ENCODE measurements at regions not wholly inside any gene's neighbourhood (a gene's known extent, or its start where the extent isn't known, plus 50 kb on each side); places are given as distances from the start of the nearest gene placed in this dataset.

DNA sequence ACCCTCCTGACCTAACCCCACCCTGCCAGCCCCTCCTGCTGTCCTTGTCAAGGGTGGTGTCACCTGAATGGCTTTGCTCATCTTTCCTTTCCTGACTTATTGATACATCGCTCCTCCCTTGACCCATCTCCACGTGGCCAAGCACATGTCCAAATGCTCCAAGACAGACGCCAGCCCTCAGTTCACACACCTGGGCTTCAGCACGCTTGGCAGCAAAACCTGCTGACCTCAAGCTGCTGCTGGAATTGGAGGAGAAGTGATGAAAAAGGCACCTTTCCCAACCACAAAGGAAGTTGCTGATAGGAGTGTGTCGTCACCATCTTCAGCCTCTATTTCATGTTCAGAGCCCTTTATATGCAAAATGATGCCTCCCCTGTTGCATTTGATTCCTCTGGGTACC lies 141.3 kb downstream of the TLE3 start:
- no peak for DNase-seq (ENCODE audit: low spot score)
- no peak overlapping the region for H3K4me3 ChIP-seq
- TF ChIP-seq CTCF (IDR thresholded peaks at IDR 0.05): no peak
- H3K27ac ChIP-seq: no peak overlapping the region

DNA sequence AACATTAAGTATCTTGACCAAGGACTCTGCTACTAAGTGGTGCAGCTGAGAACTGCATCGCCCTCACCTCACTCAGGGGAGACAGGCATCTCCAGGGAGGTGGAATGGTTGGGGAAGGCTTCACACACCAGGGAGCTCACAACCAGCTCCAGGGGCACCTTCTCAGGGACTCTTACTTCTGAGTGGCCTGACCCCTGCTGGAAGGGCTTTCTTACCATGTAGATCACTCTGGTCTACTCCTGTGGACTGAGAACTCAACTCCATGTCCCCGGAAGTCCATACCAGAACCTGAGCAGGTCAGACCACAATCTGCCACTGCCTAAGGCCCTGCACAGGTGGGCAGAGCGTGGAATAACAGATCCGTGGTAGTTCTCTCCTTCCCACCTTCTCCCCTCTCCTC lies 140.5 kb downstream of the TLE3 start:
- no peak overlapping the region for H3K4me3 ChIP-seq
- no peak for TF ChIP-seq CTCF (IDR thresholded peaks at IDR 0.05)
- no peak overlapping the region for H3K27ac ChIP-seq
- DNase-seq (ENCODE audit: low spot score): no peak

GRCh38 chr15:69958496-69959084 lies 139.1 kb downstream of the TLE3 start:
- no peak for TF ChIP-seq CTCF (IDR thresholded peaks at IDR 0.05)
- Histone ChIP-seq H3K4me3 (no peak overlapping the region), H3K27ac (no peak overlapping the region)
- DNase-seq (ENCODE audit: low spot score): no peak

DNA sequence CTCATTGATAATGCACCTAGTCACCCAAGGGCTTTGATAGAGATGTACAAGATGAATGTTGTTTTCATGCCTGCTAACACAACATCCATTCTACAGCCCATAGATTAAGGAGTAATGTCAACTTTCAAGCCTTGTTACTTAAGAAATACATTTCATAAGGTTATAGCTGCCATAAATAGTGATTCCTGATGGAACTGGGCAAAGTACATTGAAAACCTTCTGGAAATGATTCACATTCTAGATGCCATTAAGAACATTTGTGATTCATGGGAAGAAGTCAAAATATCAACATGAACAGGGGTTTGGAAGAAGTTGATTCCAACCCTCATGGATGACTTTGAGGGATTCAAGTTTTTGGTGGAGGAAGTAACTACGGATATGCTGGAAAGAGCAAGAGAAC lies 135.2 kb downstream of the TLE3 start:
- no peak for DNase-seq (ENCODE audit: low spot score)
- Histone ChIP-seq H3K27ac (no peak overlapping the region), H3K4me3 (no peak overlapping the region)
- no peak for TF ChIP-seq CTCF (IDR thresholded peaks at IDR 0.05)

DNA sequence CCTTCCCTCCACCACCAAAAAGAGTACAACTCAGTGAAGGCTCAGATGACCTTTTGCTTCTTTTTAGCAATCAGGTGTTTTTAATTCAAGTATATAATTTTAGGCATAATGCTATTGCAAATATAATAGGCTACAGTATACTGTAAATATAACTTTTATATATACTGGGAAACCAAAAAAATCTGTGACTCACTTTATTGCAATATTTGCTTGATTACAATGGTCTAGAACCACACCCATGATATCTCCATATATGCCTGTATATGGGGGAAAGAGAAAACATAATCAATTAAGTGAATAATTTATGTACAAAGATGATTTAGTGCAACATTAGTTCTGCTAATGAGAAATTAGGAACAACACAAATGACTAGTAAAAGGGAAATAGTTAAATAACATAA lies 134.3 kb downstream of the TLE3 start:
- Histone ChIP-seq H3K27ac (no peak overlapping the region), H3K4me3 (no peak overlapping the region)
- TF ChIP-seq CTCF (IDR thresholded peaks at IDR 0.05): no peak
- no peak for DNase-seq (ENCODE audit: low spot score)

GRCh38 chr15:69971771-69972170 lies 125.9 kb downstream of the TLE3 start:
- H3K27ac ChIP-seq: no peak overlapping the region
- no peak for TF ChIP-seq CTCF (IDR thresholded peaks at IDR 0.05)
- no peak for DNase-seq (ENCODE audit: low spot score)
- H3K4me3 ChIP-seq: no peak overlapping the region

GRCh38 chr15:69972436-69972835 lies 125.3 kb downstream of the TLE3 start:
- no peak for DNase-seq (ENCODE audit: low spot score)
- no peak for TF ChIP-seq CTCF (IDR thresholded peaks at IDR 0.05)
- H3K4me3 ChIP-seq: no peak overlapping the region
- H3K27ac ChIP-seq: no peak overlapping the region
